GM23338 (cell line): ENCODE measurements at regions not wholly inside any gene's neighbourhood (a gene's known extent, or its start where the extent isn't known, plus 50 kb on each side); places are given as distances from the start of the nearest gene placed in this dataset.

Source experiments
- ATAC-seq: fragments of 200-7000 bp; cut with Tn5 transposase; 3 replicates; pipeline ENCODE4 v1.9.1; 2020
- DNase-seq: peaks from one replicate; pipeline ENCODE4 v3.0.0-alpha.2; 2015; ENCODE audit warnings: low spot score
- H2AFZ ChIP-seq: fragments of 200-600 bp; sonication (generic); 2 replicates; pipeline ENCODE4 v1.8.0; 2016; ENCODE audit warnings: antibody characterized with exemption, mild to moderate bottlenecking, moderate library complexity
- H3F3A ChIP-seq: fragments of 200-600 bp; sonication (generic); replicated peaks from 2 replicates; pipeline ENCODE4 v1.8.0; 2017; ENCODE audit warnings: antibody characterized with exemption, mixed run types, low read depth
- H3K27ac ChIP-seq: fragments of 200-600 bp; sonication (generic); 2 replicates; pipeline ENCODE4 v1.6.1; 2016; ENCODE audit warnings: low read depth
- H3K27me3 ChIP-seq: fragments of 200-600 bp; sonication (generic); 2 replicates; pipeline ENCODE4 v1.8.0; 2016; ENCODE audit warnings: mild to moderate bottlenecking, mixed run types, moderate library complexity; ENCODE audit not compliant: insufficient read depth
- H3K36me3 ChIP-seq: fragments of 200-600 bp; sonication (generic); 2 replicates; pipeline ENCODE4 v1.8.0; 2016; ENCODE audit warnings: mild to moderate bottlenecking; ENCODE audit not compliant: insufficient read depth
- H3K4me1 ChIP-seq: fragments of 200-600 bp; sonication (generic); 2 replicates; pipeline ENCODE4 v1.8.0; 2016; ENCODE audit warnings: mild to moderate bottlenecking, moderate library complexity; ENCODE audit not compliant: insufficient read depth
- H3K4me2 ChIP-seq: fragments of 200-600 bp; sonication (generic); 2 replicates; pipeline ENCODE4 v1.7.1; 2017; ENCODE audit warnings: mixed run types
- H3K4me3 ChIP-seq: fragments of 200-600 bp; sonication (generic); 2 replicates; pipeline ENCODE4 v1.6.1; 2016; ENCODE audit warnings: mixed run types
- H3K79me2 ChIP-seq: fragments of 200-600 bp; sonication (generic); replicated peaks from 2 replicates; pipeline ENCODE4 v1.8.0; 2017; ENCODE audit warnings: mild to moderate bottlenecking; ENCODE audit not compliant: insufficient read depth
- H3K9me2 ChIP-seq: fragments of 200-600 bp; sonication (generic); 2 replicates; pipeline ENCODE4 v1.8.0; 2017; ENCODE audit not compliant: insufficient read depth
- H4K20me1 ChIP-seq: fragments of 200-600 bp; sonication (generic); replicated peaks from 2 replicates; pipeline ENCODE4 v1.8.0; 2017; ENCODE audit warnings: mild to moderate bottlenecking; ENCODE audit not compliant: insufficient read depth
- H3K27ac Mint-ChIP-seq: 2 replicates; pipeline ENCODE4 v1.8.0; 2020; ENCODE audit warnings: inconsistent platforms, mild to moderate bottlenecking, moderate library complexity, mixed read lengths
- H3K27me3 Mint-ChIP-seq: 3 replicates; pipeline ENCODE4 v1.8.0; 2022; ENCODE audit warnings: low read depth, mild to moderate bottlenecking, moderate library complexity, mixed read lengths, inconsistent platforms; ENCODE audit not compliant: insufficient read depth, poor library complexity
- H3K36me3 Mint-ChIP-seq: 3 replicates; pipeline ENCODE4 v1.8.0; 2021; ENCODE audit warnings: low read depth, mild to moderate bottlenecking, inconsistent platforms, moderate library complexity, mixed read lengths
- H3K4me1 Mint-ChIP-seq: 3 replicates; pipeline ENCODE4 v1.8.0; 2020; ENCODE audit warnings: mild to moderate bottlenecking, inconsistent platforms, mixed read lengths
- H3K4me3 Mint-ChIP-seq: 3 replicates; pipeline ENCODE4 v1.8.0; 2021; ENCODE audit warnings: moderate library complexity, mild to moderate bottlenecking, inconsistent platforms, mixed read lengths
- H3K9me3 Mint-ChIP-seq: 3 replicates; pipeline ENCODE4 v1.8.0; 2020; ENCODE audit warnings: moderate library complexity, mild to moderate bottlenecking, inconsistent platforms, mixed read lengths
- CREB1 ChIP-seq: fragments of 250-450 bp; sonication (Bioruptor Pico); IDR thresholded peaks from 2 replicates; pipeline ENCODE4 v1.5.0; 2020; ENCODE audit warnings: low read depth, mild to moderate bottlenecking, moderate library complexity
- EZH2 ChIP-seq: fragments of 200-600 bp; sonication (generic); IDR thresholded peaks from one replicate; pipeline ENCODE4 v1.8.0; 2017; ENCODE audit warnings: antibody characterized with exemption, mild to moderate bottlenecking, low read depth; ENCODE audit not compliant: unreplicated experiment
- REST ChIP-seq: IDR thresholded peaks from one replicate; pipeline ENCODE4 v1.6.1; 2018; ENCODE audit warnings: antibody characterized with exemption; ENCODE audit not compliant: unreplicated experiment
- ZNF114 ChIP-seq: fragments of 250-450 bp; sonication (Bioruptor Pico); IDR thresholded peaks from 2 replicates; pipeline ENCODE4 v1.5.0; 2020; ENCODE audit warnings: mild to moderate bottlenecking, moderate library complexity
- TF ChIP-seq, protein P1 (sequence below): fragments of 250-450 bp; sonication (Bioruptor Pico); IDR thresholded peaks from 2 replicates; pipeline ENCODE4 v1.5.0; 2020; ENCODE audit warnings: mild to moderate bottlenecking, moderate library complexity
- TF ChIP-seq, protein P2 (sequence below), 2 experiments: fragments of 200-600 bp in 1 of 2; sonication (generic) in 1 of 2; conservative IDR thresholded peaks; 2 replicates each; pipeline versions ENCODE4 v1.5.1 to v1.6.1; 2016 to 2017; ENCODE audit warnings: antibody characterized with exemption in 2 of 2, low read depth in 2 of 2, mild to moderate bottlenecking in 2 of 2, moderate library complexity in 1 of 2

GRCh38 chr4:127000110-127000509 lies 632.6 kb upstream of the INTU start (continued):
- TF ChIP-seq, protein P1, sequence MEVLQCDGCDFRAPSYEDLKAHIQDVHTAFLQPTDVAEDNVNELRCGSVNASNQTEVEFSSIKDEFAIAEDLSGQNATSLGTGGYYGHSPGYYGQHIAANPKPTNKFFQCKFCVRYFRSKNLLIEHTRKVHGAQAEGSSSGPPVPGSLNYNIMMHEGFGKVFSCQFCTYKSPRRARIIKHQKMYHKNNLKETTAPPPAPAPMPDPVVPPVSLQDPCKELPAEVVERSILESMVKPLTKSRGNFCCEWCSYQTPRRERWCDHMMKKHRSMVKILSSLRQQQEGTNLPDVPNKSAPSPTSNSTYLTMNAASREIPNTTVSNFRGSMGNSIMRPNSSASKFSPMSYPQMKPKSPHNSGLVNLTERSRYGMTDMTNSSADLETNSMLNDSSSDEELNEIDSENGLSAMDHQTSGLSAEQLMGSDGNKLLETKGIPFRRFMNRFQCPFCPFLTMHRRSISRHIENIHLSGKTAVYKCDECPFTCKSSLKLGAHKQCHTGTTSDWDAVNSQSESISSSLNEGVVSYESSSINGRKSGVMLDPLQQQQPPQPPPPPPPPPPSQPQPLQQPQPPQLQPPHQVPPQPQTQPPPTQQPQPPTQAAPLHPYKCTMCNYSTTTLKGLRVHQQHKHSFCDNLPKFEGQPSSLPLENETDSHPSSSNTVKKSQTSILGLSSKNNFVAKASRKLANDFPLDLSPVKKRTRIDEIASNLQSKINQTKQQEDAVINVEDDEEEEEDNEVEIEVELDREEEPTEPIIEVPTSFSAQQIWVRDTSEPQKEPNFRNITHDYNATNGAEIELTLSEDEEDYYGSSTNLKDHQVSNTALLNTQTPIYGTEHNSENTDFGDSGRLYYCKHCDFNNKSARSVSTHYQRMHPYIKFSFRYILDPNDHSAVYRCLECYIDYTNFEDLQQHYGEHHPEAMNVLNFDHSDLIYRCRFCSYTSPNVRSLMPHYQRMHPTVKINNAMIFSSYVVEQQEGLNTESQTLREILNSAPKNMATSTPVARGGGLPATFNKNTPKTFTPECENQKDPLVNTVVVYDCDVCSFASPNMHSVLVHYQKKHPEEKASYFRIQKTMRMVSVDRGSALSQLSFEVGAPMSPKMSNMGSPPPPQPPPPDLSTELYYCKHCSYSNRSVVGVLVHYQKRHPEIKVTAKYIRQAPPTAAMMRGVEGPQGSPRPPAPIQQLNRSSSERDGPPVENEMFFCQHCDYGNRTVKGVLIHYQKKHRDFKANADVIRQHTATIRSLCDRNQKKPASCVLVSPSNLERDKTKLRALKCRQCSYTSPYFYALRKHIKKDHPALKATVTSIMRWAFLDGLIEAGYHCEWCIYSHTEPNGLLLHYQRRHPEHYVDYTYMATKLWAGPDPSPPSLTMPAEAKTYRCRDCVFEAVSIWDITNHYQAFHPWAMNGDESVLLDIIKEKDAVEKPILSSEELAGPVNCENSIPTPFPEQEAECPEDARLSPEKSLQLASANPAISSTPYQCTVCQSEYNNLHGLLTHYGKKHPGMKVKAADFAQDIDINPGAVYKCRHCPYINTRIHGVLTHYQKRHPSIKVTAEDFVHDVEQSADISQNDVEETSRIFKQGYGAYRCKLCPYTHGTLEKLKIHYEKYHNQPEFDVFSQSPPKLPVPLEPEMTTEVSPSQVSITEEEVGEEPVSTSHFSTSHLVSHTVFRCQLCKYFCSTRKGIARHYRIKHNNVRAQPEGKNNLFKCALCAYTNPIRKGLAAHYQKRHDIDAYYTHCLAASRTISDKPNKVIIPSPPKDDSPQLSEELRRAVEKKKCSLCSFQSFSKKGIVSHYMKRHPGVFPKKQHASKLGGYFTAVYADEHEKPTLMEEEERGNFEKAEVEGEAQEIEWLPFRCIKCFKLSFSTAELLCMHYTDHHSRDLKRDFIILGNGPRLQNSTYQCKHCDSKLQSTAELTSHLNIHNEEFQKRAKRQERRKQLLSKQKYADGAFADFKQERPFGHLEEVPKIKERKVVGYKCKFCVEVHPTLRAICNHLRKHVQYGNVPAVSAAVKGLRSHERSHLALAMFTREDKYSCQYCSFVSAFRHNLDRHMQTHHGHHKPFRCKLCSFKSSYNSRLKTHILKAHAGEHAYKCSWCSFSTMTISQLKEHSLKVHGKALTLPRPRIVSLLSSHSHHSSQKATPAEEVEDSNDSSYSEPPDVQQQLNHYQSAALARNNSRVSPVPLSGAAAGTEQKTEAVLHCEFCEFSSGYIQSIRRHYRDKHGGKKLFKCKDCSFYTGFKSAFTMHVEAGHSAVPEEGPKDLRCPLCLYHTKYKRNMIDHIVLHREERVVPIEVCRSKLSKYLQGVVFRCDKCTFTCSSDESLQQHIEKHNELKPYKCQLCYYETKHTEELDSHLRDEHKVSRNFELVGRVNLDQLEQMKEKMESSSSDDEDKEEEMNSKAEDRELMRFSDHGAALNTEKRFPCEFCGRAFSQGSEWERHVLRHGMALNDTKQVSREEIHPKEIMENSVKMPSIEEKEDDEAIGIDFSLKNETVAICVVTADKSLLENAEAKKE (CRISPR knock-in tag), result no peak

GRCh38 chr4:127000846-127001245 lies 631.9 kb upstream of the INTU start:
- Mint-ChIP-seq H3K36me3 (no peaks in the 10 kb centered on the region), H3K9me3 (no peaks in the 10 kb centered on the region), H3K27me3 (no peaks in the 10 kb centered on the region), H3K4me3 (no peak overlapping the region), H3K4me1 (no peaks in the 10 kb centered on the region), H3K27ac (no peak overlapping the region)
- Histone ChIP-seq H3F3A (no peaks in the 10 kb centered on the region), H3K9me2 (no peaks in the 10 kb centered on the region), H2AFZ (no peak overlapping the region), H3K27me3 (no peaks in the 10 kb centered on the region), H3K79me2 (no peaks in the 10 kb centered on the region), H3K27ac (no peak overlapping the region), H3K4me1 (no peaks in the 10 kb centered on the region), H3K36me3 (no peaks in the 10 kb centered on the region), H3K4me2 (no peak overlapping the region), H3K4me3 (no peak overlapping the region), H4K20me1 (no peaks in the 10 kb centered on the region)
- no peak for ATAC-seq
- DNase-seq, result no peak
- TF ChIP-seq, protein P2, sequence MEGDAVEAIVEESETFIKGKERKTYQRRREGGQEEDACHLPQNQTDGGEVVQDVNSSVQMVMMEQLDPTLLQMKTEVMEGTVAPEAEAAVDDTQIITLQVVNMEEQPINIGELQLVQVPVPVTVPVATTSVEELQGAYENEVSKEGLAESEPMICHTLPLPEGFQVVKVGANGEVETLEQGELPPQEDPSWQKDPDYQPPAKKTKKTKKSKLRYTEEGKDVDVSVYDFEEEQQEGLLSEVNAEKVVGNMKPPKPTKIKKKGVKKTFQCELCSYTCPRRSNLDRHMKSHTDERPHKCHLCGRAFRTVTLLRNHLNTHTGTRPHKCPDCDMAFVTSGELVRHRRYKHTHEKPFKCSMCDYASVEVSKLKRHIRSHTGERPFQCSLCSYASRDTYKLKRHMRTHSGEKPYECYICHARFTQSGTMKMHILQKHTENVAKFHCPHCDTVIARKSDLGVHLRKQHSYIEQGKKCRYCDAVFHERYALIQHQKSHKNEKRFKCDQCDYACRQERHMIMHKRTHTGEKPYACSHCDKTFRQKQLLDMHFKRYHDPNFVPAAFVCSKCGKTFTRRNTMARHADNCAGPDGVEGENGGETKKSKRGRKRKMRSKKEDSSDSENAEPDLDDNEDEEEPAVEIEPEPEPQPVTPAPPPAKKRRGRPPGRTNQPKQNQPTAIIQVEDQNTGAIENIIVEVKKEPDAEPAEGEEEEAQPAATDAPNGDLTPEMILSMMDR (conservative IDR thresholded peaks at IDR 0.05; ENCODE audit: low read depth in 2 of 2), result no peak
- TF ChIP-seq REST (no peak), EZH2 (no peak), ZNF114 (CRISPR knock-in tag) (no peak), CREB1 (no peak)
